Adipocyte (in vitro differentiated cells): ENCODE measurements at regions not wholly inside any gene's neighbourhood (a gene's known extent, or its start where the extent isn't known, plus 50 kb on each side); places are given as distances from the start of the nearest gene placed in this dataset.

ENCODE experiments used
- DNase-seq: peaks from one replicate; pipeline ENCODE4 v3.0.0-alpha.2; 2015; ENCODE audit warnings: low read depth
- H3K27me3 ChIP-seq: replicated peaks from 2 replicates; pipeline ENCODE4 v1.7.0; 2013; ENCODE audit warnings: mild to moderate bottlenecking, low read length, moderate library complexity; ENCODE audit not compliant: control insufficient read depth, insufficient read depth
- H3K36me3 ChIP-seq: 2 replicates; pipeline ENCODE4 v1.7.0; 2013; ENCODE audit warnings: low read length, mild to moderate bottlenecking, moderate library complexity; ENCODE audit not compliant: control insufficient read depth, insufficient read depth, severe bottlenecking
- H3K4me1 ChIP-seq: 2 replicates; pipeline ENCODE4 v1.7.0; 2013; ENCODE audit warnings: mild to moderate bottlenecking, low read length, moderate library complexity; ENCODE audit not compliant: control insufficient read depth, insufficient read depth
- H3K4me3 ChIP-seq: 2 replicates; pipeline ENCODE4 v1.7.0; 2013; ENCODE audit warnings: mild to moderate bottlenecking, low read length, moderate library complexity
- H3K9ac ChIP-seq: 2 replicates; pipeline ENCODE4 v1.7.0; 2013; ENCODE audit warnings: mild to moderate bottlenecking, low read length, moderate library complexity
- H3K9me3 ChIP-seq: 2 replicates; pipeline ENCODE4 v1.7.0; 2013; ENCODE audit warnings: mild to moderate bottlenecking, low read length, moderate library complexity; ENCODE audit not compliant: control insufficient read depth

GRCh38 chr11:114984611-114985163 lies 306.4 kb downstream of the NXPE2 start:
- no peaks in the 10 kb centered on the region for H3K4me1 ChIP-seq
- no peak for DNase-seq
- H3K4me3 ChIP-seq, result no peak overlapping the region
- no peaks in the 10 kb centered on the region for H3K9me3 ChIP-seq
- H3K36me3 ChIP-seq, result no peaks in the 10 kb centered on the region
- H3K9ac ChIP-seq, result no peak overlapping the region
- H3K27me3 ChIP-seq, result no peaks in the 10 kb centered on the region

DNA sequence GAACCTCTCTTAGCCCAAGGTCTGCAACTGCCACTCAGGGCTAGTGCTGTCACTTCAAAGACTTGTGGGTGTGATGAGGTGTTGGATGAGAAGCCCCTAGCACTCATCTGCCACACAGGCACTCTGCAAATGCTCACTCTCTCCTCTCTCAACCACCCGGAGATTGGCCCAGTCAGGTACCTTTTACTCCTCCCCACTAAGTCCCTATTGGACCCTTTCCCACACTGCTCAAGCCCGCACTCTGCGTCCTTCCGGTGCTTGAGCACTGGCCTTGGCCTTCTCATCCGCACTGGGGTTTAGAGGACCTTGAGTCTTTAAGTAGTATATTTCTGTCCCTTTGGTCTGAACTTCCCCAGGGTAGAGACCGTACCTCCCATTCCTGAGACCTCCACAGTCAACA lies 308.0 kb downstream of the NXPE2 start:
- no peaks in the 10 kb centered on the region for H3K9me3 ChIP-seq
- H3K36me3 ChIP-seq, result no peaks in the 10 kb centered on the region
- H3K4me3 ChIP-seq, result no peak overlapping the region
- H3K27me3 ChIP-seq, result no peaks in the 10 kb centered on the region
- H3K4me1 ChIP-seq, result no peaks in the 10 kb centered on the region
- DNase-seq, result no peak
- no peak overlapping the region for H3K9ac ChIP-seq

GRCh38 chr11:114987186-114987760 lies 308.9 kb downstream of the NXPE2 start:
- no peak for DNase-seq
- H3K4me1 ChIP-seq, result no peaks in the 10 kb centered on the region

DNA sequence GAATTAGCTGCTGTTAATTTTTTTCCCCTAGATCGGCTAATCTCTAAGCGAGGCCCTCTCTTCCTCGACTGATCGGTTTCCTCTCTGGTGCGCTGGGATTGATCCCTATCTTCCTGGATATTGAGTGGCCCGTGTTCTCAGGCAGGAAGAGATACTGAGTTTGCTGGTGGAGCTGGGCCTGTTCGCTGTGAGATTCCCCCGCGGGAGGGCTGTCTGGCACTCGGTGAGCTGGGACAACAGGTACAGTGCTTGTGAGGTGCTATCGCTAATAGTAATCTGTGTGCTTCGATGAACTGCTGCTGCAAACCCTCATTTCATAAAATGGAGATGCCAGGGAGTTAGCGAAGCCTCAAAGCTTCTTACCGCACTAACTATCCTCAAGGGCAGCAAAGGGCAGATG lies 310.3 kb downstream of the NXPE2 start:
- no peaks in the 10 kb centered on the region for H3K9me3 ChIP-seq
- H3K4me3 ChIP-seq, result no peak overlapping the region
- no peaks in the 10 kb centered on the region for H3K4me1 ChIP-seq
- H3K36me3 ChIP-seq, result no peaks in the 10 kb centered on the region
- H3K9ac ChIP-seq, result no peak overlapping the region
- no peaks in the 10 kb centered on the region for H3K27me3 ChIP-seq
- no peak for DNase-seq

More at GRCh38 chr11:114987186-114987760, 308.9 kb downstream of the NXPE2 start:
- H3K4me3 ChIP-seq, result no peak overlapping the region
- H3K9ac ChIP-seq, result no peak overlapping the region
- no peaks in the 10 kb centered on the region for H3K9me3 ChIP-seq
- no peaks in the 10 kb centered on the region for H3K27me3 ChIP-seq
- no peaks in the 10 kb centered on the region for H3K36me3 ChIP-seq

DNA sequence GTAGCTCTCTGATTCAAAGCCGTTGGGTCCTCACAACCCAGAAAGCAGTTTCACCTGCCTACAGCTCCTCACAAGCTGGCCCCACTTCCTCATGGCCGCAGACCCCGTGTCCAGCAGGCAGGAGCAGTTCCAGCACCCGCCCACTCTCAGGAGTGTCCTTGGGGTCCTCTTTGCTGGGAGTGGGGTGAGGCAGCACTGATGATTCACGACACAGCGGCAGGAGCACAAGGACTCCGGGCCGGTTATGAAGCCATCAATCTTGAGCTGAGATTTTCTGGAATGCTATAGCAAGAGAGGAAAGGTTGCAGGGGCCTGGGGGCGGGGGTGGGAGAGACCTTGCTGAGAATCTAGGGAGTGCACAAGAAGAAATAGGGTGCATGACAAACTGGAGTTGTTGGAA lies 311.2 kb downstream of the NXPE2 start:
- no peak overlapping the region for H3K9ac ChIP-seq
- no peaks in the 10 kb centered on the region for H3K36me3 ChIP-seq
- no peak overlapping the region for H3K4me3 ChIP-seq
- no peak for DNase-seq
- no peaks in the 10 kb centered on the region for H3K9me3 ChIP-seq
- H3K27me3 ChIP-seq, result no peaks in the 10 kb centered on the region
- no peaks in the 10 kb centered on the region for H3K4me1 ChIP-seq

DNA sequence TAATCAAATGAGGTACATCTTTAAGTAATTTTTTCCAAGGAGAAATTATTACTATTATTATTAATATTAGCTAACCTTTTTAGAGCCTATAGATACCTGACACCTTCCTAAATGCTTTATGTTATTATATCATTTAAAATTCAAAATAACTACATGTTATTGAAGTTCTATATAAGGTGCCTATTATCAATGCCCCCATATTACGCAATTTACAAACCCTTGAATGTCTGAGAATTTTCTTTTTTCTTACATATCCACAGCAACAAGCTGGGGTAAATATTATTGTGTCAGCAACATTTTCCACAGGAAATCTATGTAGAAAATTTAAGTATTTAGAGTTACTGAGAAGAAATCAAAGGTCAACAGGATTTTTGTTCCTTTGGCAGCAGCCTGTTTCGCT lies 327.3 kb downstream of the NXPE2 start:
- Histone ChIP-seq H3K36me3 (no peaks in the 10 kb centered on the region), H3K4me3 (no peak overlapping the region), H3K9me3 (no peaks in the 10 kb centered on the region), H3K4me1 (no peaks in the 10 kb centered on the region), H3K27me3 (no peaks in the 10 kb centered on the region), H3K9ac (no peak overlapping the region)
- no peak for DNase-seq

- no peak overlapping the region for H3K4me3 ChIP-seq
- H3K4me1 ChIP-seq, result no peaks in the 10 kb centered on the region
- H3K36me3 ChIP-seq, result no peaks in the 10 kb centered on the region
- no peaks in the 10 kb centered on the region for H3K27me3 ChIP-seq
- no peaks in the 10 kb centered on the region for H3K9me3 ChIP-seq
- no peak overlapping the region for H3K9ac ChIP-seq
- no peak for DNase-seq
Measured at GRCh38 chr11:115007851-115008250, 329.5 kb downstream of the NXPE2 start.

GRCh38 chr11:115008799-115009198 lies 330.5 kb downstream of the NXPE2 start:
- H3K27me3 ChIP-seq, result no peaks in the 10 kb centered on the region
- H3K9me3 ChIP-seq, result no peaks in the 10 kb centered on the region
- no peaks in the 10 kb centered on the region for H3K4me1 ChIP-seq
- no peak for DNase-seq
- no peak overlapping the region for H3K9ac ChIP-seq
- H3K36me3 ChIP-seq, result no peaks in the 10 kb centered on the region
- H3K4me3 ChIP-seq, result no peak overlapping the region

- no peaks in the 10 kb centered on the region for H3K4me1 ChIP-seq
- DNase-seq, result no peak
- no peak overlapping the region for H3K9ac ChIP-seq
Measured at GRCh38 chr11:115017529-115017928, 339.2 kb downstream of the NXPE2 start.

GRCh38 chr11:115030166-115030565 lies 351.8 kb downstream of the NXPE2 start:
- Histone ChIP-seq H3K4me3 (no peak overlapping the region), H3K4me1 (no peaks in the 10 kb centered on the region), H3K27me3 (no peaks in the 10 kb centered on the region), H3K9me3 (no peaks in the 10 kb centered on the region), H3K9ac (no peak overlapping the region), H3K36me3 (no peaks in the 10 kb centered on the region)
- no peak for DNase-seq

More at GRCh38 chr11:115017529-115017928, 339.2 kb downstream of the NXPE2 start:
- H3K36me3 ChIP-seq, result no peaks in the 10 kb centered on the region
- peaks cover 29% of the 10 kb centered on the region for H3K9me3 ChIP-seq
- no peak overlapping the region for H3K4me3 ChIP-seq
- no peaks in the 10 kb centered on the region for H3K27me3 ChIP-seq

DNA sequence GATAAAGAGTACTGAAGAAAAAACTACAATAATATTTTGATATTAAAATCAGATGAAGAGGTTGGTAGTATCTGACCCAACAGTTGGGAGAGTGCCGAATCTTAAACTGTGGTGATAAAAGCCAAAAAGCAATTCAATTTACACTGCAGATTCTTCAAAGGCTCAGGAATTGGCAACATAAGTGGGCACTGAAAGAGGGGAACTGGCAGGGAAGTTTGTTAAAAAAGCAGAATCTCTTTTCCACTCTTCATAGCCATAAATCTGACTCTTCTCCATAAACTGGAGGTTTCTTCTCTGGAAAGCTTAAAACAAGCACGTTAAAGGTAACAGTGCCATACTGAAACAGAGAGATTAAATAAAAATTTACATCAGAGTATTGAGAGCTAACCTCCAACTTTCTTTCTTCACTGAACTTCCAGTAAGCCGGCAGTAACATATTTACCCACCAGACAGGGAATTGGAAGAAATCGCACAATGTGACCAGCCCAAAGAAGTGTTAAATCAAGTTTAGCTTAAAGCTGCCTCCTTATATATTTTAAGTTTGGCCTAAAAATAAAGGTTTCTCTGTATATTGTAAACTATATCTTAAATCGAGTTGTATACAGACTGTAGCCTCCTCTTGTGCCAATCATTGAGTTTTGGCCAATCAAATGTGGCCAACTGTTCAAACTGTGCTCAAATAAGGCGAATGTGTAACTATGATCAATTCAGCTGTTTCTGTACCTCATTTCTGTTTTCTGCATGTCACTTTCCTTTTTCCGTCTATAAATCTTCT lies 358.3 kb downstream of the NXPE2 start:
- Histone ChIP-seq H3K36me3 (no peaks in the 10 kb centered on the region), H3K4me3 (no peak overlapping the region), H3K27me3 (no peaks in the 10 kb centered on the region), H3K4me1 (no peaks in the 10 kb centered on the region), H3K9me3 (peaks cover 8% of the 10 kb centered on the region), H3K9ac (no peak overlapping the region)
- no peak for DNase-seq
